Right forelimb (tissue), 1 donor: ENCODE measurements at regions not wholly inside any gene's neighbourhood (a gene's known extent, or its start where the extent isn't known, plus 50 kb on each side); places are given as distances from the start of the nearest gene placed in this dataset.
A peak's percentile ranks its signal among the peaks of the same experiment; 100 is the strongest.

Experiments
- DNase-seq: peaks from one replicate; pipeline ENCODE4 v3.0.0-alpha.2; 2018

GRCh38 chr10:94194256-94194655, 168.5 kb downstream of the NOC3L start:
- DNase-seq: no peak

- no peak for DNase-seq
Observed at GRCh38 chr10:94197241-94197640, 165.5 kb downstream of the NOC3L start.

DNA sequence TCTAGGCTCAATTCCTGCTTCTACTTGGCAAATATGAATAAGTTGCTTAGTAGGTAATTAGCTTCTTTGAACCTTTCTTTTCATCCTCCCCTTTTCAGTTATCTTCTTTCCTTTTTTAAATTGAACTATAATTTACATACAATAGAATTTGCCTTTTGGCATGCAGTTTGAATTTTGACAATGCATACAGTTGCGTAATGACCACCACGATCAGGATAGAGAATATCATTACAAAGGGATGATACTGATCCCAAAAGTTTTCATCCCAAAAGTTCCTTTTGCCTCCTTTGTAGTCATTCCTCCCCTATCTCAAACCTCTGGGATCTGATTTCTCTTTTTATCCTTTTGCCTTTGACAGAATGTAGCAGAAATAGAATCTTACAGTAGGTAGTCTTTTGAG, 164.4 kb downstream of the NOC3L start:
- no peak for DNase-seq

DNA sequence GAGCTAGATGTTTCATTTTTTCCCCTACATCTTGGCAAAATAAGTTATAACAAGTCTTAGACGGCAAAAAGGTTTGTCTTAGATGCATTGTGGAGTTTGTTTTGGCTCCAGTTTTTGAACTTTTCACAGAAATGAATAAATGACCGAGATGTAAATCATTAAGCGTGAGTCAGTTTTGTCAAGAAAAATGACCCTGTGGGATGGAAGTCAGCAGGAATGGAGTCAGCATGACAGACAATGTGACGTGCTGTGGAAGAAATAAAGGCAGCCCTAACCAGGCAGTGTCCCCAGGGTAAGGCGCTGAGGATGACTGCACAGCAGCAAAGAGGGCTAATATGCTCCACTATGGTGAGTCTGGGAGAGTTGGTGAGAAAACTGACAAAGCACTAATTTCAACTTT, 163.2 kb downstream of the NOC3L start:
- DNase-seq: no peak

DNA sequence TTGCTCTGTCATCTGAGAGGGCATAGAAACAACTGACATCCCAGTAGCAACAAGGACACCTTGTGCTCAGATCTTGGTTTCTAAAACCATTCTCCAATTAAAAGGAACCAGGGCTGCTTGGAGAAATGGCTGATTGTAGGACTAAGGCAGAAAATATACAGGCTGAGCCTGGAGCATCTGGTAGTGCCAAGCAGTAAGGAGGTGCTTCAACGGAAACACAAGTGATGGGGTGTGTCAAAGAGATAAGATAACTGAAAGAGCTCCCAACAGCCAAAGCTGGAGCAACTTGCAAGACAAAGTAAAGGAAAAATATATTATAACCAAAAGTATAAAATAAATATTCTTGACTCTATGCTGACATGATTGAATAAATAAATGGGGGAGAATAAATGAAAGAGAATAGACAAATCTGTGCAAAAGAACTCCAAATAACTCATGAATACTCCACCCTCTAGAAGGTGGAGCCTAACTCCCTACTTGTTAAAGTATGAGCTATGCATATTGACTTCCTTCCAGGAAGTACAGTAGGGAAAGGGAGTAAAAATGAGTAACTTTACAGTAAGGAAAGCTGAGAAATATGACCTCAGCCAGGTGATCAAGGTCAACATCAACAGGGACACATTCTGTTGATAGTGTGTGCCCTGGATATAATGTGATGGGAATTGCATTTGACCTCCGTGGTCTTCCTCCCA, 162.4 kb downstream of the NOC3L start:
- no peak for DNase-seq

DNA sequence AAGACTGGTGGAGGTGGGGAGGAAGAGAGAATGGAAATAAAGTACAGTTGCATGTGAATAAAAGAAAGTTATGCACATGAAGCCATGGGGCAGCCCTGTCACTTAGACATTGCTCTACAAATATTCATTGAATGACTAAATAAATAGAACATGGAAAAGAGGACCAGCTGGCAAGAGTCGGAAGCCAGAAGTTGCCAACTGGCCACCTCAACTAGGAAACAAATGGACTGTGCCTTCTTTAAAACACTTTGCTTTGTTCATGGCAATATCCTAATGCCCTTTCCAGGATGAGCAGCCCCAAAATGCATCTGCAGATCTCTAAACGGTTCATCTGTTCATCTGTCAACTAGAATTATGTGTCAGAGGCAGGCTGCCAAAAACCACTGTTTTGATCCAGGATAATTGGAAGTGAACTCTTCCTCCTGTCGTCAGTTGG, 157.3 kb downstream of the NOC3L start:
- peak; percentile 49 for DNase-seq

GRCh38 chr10:94206176-94206575, 156.6 kb downstream of the NOC3L start:
- no peak for DNase-seq

DNA sequence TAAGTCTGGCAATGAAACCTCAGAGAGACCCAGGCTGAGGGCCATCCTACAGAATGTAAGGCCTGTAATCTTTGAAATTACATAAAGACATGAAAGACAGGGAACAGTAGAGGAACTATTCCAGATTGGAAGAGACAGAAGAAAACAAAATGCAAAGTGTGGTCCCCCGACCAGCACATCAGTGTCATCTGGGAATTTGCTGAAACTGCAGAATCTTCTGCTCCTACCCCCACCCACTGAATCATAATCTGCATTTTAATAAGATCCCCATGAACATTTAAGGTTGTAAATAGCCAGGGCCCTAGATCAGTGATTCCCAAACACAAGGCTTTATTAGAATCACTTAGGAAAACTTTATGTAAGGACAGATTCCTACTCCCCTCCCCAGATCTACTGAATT, 154.4 kb downstream of the NOC3L start:
- DNase-seq: no peak

- DNase-seq: no peak
Observed at GRCh38 chr10:94210440-94211168, 152.1 kb downstream of the NOC3L start.

GRCh38 chr10:94211169-94211510, 151.6 kb downstream of the NOC3L start:
- no peak for DNase-seq

DNA sequence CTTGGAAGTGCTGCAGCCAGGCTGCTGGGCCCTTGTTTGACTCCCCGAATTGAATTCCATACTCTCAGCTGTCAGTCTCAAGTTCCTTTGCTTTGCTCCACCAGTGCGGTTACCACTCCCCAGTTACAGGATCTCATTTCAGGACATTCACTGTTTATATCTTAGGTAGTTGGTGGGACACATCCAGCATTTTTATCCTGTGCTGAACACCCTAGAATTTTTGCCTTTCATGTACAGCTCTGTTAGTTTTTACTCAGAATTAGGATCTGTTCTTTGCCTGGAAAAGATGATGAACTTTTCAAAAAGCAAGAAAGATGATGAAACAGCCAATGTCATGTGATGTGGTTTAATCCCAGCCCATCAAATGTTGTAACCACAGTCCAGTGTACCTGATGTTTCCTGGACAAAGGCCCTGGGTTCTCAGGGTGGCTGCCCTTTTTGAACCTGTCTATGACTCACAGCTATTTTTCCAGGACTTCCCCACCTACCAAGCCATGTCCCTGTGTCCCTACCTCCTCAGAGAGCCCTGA, 149.7 kb downstream of the NOC3L start:
- no peak for DNase-seq

GRCh38 chr10:94213980-94214379, 148.8 kb downstream of the NOC3L start:
- DNase-seq: no peak

GRCh38 chr10:94214481-94214893, 148.3 kb downstream of the NOC3L start:
- DNase-seq: no peak

DNA sequence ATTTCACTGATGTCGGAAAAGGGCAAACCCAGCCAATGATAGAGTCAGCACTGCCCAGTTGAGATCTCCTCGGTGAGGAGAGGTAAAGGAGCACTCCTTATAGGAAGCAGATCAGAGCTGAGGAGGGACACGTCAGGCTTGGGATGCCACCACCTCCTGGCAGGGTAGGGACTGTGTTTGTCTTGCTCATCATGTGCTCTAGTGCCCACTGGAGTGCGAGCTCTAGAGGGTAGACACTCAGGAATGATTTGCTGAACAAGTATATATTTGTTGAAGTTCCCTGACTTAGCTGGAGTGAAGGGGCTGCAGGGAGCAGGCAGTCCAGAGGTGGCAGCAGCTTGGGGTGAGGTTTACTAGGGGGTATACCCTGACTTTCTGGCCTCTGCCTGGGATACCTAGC, 146.5 kb downstream of the NOC3L start:
- DNase-seq: no peak

- no peak for DNase-seq
Observed at GRCh38 chr10:94217411-94217810, 145.3 kb downstream of the NOC3L start.

GRCh38 chr10:94218493-94219183, 144.1 kb downstream of the NOC3L start:
- no peak for DNase-seq

DNA sequence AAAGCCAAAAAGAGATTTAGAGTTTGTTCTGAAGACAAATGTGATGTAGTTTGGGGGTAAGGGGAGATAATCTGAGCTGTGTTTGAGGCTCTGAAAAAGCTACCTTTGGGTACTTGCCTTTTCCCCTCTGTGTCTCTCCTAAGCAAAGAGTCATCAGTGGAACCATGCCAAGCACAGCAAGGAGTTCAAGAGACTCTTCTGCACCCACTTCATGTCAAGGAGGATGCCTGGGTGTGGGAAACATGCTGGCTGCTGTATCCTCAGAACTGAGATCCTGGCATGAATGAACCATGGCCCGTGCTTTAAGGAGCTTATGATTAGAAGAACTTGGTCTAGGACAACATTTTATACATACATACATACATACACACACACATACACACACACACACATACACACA, 142.9 kb downstream of the NOC3L start:
- DNase-seq: no peak

DNA sequence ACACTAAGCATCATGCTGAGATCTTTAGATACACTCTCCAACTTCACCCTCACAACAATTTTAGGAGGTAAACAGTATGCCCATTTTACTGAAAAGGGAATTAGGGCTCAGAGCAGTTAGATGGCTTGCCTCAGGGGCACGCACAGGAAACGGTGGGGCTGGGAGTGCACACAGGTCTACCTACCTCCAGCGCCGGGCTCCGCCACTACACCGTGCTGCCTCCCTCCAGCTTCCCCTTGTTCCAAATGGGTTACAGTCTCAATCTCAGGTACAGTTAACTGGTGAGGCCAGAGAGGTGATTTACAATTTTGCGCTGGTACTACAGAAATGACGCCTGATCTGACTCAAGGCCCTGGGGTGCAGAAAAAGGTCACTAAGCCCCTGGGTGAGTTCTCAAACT, 142.0 kb downstream of the NOC3L start:
- no peak for DNase-seq

- DNase-seq: peak; percentile 57
Observed at GRCh38 chr10:94223702-94224370, 138.9 kb downstream of the NOC3L start.

- no peak for DNase-seq
Observed at GRCh38 chr10:94224656-94225055, 138.1 kb downstream of the NOC3L start.

- DNase-seq: no peak
Observed at GRCh38 chr10:94225589-94225988, 137.2 kb downstream of the NOC3L start.

DNA sequence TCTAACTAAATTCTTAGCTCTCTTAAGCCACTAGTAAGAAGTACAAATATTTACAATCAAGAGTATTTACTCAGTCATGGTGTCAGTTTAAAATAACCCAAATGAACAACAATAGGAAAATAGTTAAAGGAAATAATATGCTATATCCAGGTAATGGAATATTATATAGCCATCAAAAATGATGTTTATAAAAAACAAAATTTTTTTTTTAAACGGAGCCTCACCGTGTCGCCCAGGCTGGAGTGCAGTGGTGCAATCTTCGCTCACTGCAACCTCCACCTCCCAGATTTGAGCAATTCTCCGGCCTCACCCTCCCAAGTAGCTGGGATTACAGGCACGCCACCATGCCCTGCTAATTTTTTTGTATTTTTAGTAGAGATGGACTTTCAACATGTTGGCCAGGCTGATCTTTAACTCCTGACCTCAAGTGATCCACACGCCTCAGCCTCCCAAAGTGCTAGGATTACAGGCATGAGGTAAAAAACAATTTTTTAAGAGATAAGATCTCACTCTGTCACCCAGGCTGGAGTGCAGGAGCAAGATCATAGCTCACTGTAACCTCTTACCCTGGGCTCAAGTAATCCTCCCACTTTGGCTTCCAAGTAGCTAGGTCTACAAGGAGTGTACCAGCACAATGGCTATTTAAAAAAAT, 132.5 kb downstream of the NOC3L start:
- DNase-seq: no peak
